SK-N-MC (cell line): ENCODE measurements at regions not wholly inside any gene's neighbourhood (a gene's known extent, or its start where the extent isn't known, plus 50 kb on each side); places are given as distances from the start of the nearest gene placed in this dataset.

Experiments
- EZH2 ChIP-seq: fragments of 200-600 bp; sonication (generic); IDR thresholded peaks from one replicate; pipeline ENCODE4 v1.6.1; 2017; ENCODE audit warnings: antibody characterized with exemption
- POLR2AphosphoS5 ChIP-seq: IDR thresholded peaks from 2 replicates; pipeline ENCODE4 v1.6.1; 2012; ENCODE audit warnings: mild to moderate bottlenecking, low read depth, low read length, borderline replicate concordance

DNA sequence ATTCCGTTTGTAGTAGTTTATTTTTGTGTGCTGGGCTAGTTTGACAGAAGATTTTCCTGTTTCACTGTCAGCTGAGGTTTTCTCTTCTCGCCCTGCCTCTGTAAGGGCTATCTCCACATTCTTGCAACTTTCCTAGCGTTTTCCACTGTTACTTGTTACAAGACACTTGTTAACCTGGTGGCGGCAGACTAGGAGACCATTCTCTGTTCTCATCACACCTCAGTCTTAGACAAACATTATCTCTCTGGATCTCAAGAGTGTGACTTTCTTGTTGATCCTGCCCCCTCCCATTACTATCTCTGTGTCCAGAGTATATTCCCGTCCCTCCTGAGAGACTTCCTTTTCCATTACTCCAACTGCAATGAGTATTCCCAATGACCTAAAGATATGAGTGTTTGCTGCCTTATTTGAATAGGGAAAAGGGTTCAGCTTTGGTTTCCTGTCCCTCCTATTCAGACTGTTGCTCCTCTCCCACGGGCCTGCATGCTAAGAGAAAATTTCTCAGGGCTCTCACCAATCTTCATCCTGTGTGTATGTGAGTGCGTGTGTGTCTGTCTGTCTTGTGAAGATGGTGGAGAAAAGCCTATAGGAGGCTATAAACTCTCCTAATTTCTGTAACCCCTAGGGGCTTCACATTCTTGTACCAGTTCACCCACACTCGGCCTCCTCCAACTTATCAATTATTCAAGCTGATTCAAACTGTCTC, 722.4 kb upstream of the POT1 start:
- TF ChIP-seq EZH2 = no peak
- no peak for TF ChIP-seq POLR2AphosphoS5
